ENCODE measurements at regions not wholly inside any gene's neighbourhood (a gene's known extent, or its start where the extent isn't known, plus 50 kb on each side); places are given as distances from the start of the nearest gene placed in this dataset.

DNA sequence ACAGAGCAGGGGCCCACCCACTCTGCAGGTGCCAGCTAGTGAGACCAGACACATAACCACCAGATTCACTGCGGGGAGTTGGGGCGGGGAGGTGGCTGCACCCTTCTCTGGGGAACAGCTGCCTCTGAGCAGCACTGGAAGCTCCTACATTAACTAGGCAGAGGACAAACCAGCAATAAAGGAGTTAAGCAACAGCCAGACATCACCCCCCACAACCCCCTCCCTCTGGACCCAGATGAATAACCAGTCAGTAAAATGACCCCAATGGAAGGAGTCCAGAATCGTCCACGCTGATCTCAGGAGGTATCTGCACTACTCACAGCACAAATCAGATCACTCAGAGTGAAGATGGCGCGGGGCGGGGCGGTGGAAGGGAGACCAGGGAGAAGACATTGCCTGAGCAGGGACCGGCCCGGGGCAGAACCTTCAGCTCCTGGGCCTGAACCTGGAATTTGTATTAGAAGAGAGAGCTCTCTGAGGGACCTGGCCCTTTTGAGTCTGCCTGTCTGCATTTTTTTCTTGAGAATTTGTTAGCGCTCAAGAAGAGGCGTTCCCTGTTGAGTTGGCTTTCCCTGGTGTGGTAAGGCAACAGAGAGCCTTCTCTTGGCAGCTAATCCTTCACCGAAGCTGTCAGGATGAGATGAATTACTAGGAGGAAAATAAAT lies 125.5 kb upstream of the NCAM1 start:
- H3K9me3 Mint-ChIP-seq: no peaks in the 10 kb centered on the region
- Histone ChIP-seq H3K27me3 (ENCODE audit: control insufficient read depth, insufficient read depth, low read length) (no peaks in the 10 kb centered on the region), H3K4me1 (ENCODE audit: control insufficient read depth, insufficient read depth, low read length) (peaks cover 10% of the 10 kb centered on the region), H3K4me3 (ENCODE audit: low read length) (no peak overlapping the region), H3K36me3 (ENCODE audit: control insufficient read depth, insufficient read depth, low read length) (no peaks in the 10 kb centered on the region), H3K27ac (ENCODE audit: low read length) (no peak overlapping the region), H3K9me3 (ENCODE audit: control insufficient read depth, insufficient read depth, low read length) (no peaks in the 10 kb centered on the region)
- WGBS (ENCODE audit: insufficient coverage): 92% methylated on average over 13 of the region's 13 CpGs
- no peak for ATAC-seq
- TF ChIP-seq, protein P1, sequence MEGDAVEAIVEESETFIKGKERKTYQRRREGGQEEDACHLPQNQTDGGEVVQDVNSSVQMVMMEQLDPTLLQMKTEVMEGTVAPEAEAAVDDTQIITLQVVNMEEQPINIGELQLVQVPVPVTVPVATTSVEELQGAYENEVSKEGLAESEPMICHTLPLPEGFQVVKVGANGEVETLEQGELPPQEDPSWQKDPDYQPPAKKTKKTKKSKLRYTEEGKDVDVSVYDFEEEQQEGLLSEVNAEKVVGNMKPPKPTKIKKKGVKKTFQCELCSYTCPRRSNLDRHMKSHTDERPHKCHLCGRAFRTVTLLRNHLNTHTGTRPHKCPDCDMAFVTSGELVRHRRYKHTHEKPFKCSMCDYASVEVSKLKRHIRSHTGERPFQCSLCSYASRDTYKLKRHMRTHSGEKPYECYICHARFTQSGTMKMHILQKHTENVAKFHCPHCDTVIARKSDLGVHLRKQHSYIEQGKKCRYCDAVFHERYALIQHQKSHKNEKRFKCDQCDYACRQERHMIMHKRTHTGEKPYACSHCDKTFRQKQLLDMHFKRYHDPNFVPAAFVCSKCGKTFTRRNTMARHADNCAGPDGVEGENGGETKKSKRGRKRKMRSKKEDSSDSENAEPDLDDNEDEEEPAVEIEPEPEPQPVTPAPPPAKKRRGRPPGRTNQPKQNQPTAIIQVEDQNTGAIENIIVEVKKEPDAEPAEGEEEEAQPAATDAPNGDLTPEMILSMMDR (IDR thresholded peaks at IDR 0.05): no peak
- no peak overlapping the region for H3K27ac Mint-ChIP-seq
- H3K27me3 Mint-ChIP-seq (ENCODE audit: low read depth in 2 of 2): no peaks in the 10 kb centered on the region
- H3K4me3 Mint-ChIP-seq: no peak overlapping the region
- intact Hi-C loops (cut with micrococcal nuclease): loop anchor here (2.0 kb wide), 1 partner anchor 279 kb away; no protein-coding TSS in a partner anchor
- H3K36me3 Mint-ChIP-seq: no peaks in the 10 kb centered on the region
- H3K4me1 Mint-ChIP-seq: peaks cover 5 to 11% of the 10 kb centered on the region in 2 donors
- no peak for DNase-seq

DNA sequence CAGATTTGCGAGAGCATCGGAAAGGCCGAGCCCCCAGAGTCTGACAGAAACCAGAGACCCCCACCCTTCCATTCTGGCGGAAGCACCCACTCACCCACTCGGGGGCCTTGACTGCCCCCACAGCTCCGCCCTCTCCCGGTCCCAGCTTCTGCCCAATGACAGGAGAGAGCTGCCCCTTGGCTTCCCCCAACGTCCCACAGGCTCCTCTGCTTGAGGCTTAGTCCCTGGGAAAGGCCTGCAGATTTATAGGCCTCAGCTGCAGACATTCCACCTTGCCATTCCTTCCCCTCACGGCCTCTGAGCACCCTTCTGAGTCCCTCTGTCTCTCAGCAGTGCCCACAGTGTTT lies 125.0 kb upstream of the NCAM1 start:
- peaks cover 14% of the 10 kb centered on the region for H3K4me1 ChIP-seq (ENCODE audit: control insufficient read depth, insufficient read depth, low read length)
- H3K36me3 Mint-ChIP-seq: no peaks in the 10 kb centered on the region
- TF ChIP-seq, protein P1 (IDR thresholded peaks at IDR 0.05): no peak
- intact Hi-C loops (cut with micrococcal nuclease): loop anchor here (2.0 kb wide), 1 partner anchor 279 kb away; no protein-coding TSS in a partner anchor
- peaks cover 6 to 11% of the 10 kb centered on the region in 2 donors for H3K4me1 Mint-ChIP-seq
- ATAC-seq (no peak), DNase-seq (no peak)
- no peaks in the 10 kb centered on the region for H3K27me3 ChIP-seq (ENCODE audit: control insufficient read depth, insufficient read depth, low read length)
- H3K4me3 Mint-ChIP-seq: no peak overlapping the region
- no peak overlapping the region for H3K4me3 ChIP-seq (ENCODE audit: low read length)
- H3K36me3 ChIP-seq (ENCODE audit: control insufficient read depth, insufficient read depth, low read length): no peaks in the 10 kb centered on the region
- no peaks in the 10 kb centered on the region for H3K9me3 Mint-ChIP-seq
- WGBS (ENCODE audit: insufficient coverage): 87% methylated on average over 9 of the region's 9 CpGs
- H3K27me3 Mint-ChIP-seq (ENCODE audit: low read depth in 2 of 2): no peaks in the 10 kb centered on the region
- H3K9me3 ChIP-seq (ENCODE audit: control insufficient read depth, insufficient read depth, low read length): no peaks in the 10 kb centered on the region
- H3K27ac ChIP-seq (ENCODE audit: low read length): no peak overlapping the region
- H3K27ac Mint-ChIP-seq: no peak overlapping the region

DNA sequence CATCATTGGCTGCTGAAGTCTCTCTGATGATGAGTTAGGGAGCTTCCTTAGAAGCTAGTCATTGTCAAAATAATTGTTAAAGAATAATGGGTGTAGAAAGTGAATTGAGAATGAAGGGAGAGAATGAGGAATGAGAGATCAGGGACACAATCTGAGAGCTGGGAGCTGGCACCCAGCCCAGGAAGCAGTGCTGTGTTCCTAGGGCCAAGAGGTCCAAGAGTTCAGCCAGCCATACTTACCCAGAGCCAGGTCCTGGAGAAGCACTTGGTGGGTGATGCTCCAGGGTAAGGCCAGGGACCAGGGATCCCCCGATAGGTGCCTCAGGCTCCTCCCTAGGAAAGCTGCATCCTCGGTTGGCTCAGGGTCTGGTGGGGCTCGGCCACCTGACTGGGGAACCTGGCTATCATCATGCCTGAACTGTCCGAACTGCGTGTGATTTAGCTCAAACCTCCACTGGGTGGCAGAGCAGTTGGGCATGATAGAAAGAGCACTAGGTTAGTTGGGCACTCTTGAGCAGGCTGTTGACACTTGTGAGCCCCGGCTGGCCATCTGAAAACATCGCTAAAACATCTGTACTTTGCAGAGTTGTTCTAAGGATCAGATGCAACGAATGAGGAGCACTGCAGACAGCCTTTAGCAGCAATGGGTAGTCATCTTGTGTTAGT lies 123.9 kb upstream of the NCAM1 start:
- H3K27ac ChIP-seq (ENCODE audit: low read length): no peak overlapping the region
- H3K4me3 ChIP-seq (ENCODE audit: low read length): no peak overlapping the region
- no peaks in the 10 kb centered on the region for H3K9me3 ChIP-seq (ENCODE audit: control insufficient read depth, insufficient read depth, low read length)
- no peaks in the 10 kb centered on the region for H3K9me3 Mint-ChIP-seq
- intact Hi-C loops (cut with micrococcal nuclease): loop anchor here (2.0 kb wide), 1 partner anchor 278 kb away; no protein-coding TSS in a partner anchor
- ATAC-seq (peak; percentile 62 to 92 (median 68)), DNase-seq (peak; percentile 9 to 18)
- H3K27me3 ChIP-seq (ENCODE audit: control insufficient read depth, insufficient read depth, low read length): no peaks in the 10 kb centered on the region
- no peaks in the 10 kb centered on the region for H3K36me3 Mint-ChIP-seq
- H3K4me1 ChIP-seq (ENCODE audit: control insufficient read depth, insufficient read depth, low read length): peaks cover 24% of the 10 kb centered on the region
- 68% methylated on average over 8 of the region's 8 CpGs for WGBS (ENCODE audit: insufficient coverage)
- H3K4me3 Mint-ChIP-seq: no peak overlapping the region
- peaks cover 16 to 20% of the 10 kb centered on the region in 2 donors for H3K4me1 Mint-ChIP-seq
- H3K36me3 ChIP-seq (ENCODE audit: control insufficient read depth, insufficient read depth, low read length): no peaks in the 10 kb centered on the region
- H3K27me3 Mint-ChIP-seq (ENCODE audit: low read depth in 2 of 2): no peaks in the 10 kb centered on the region
- H3K27ac Mint-ChIP-seq: no peak overlapping the region
- TF ChIP-seq, protein P1 (IDR thresholded peaks at IDR 0.05): peak; percentile 26

All from natural killer cell (primary cell).